Upper lobe of left lung (tissue), 4 donors: ENCODE measurements at regions not wholly inside any gene's neighbourhood (a gene's known extent, or its start where the extent isn't known, plus 50 kb on each side); places are given as distances from the start of the nearest gene placed in this dataset.

Experiments
- EP300 ChIP-seq, 4 donors: sonication (generic); formaldehyde crosslinking; IDR thresholded peaks; one replicate each; pipeline ENCODE4 v1.5.1; 2017; ENCODE audit warnings: antibody characterized with exemption in 4 of 4, control low read depth in 2 of 4
- POLR2A ChIP-seq, 4 donors: fragments of 450-650 bp; IDR thresholded peaks; one replicate each; pipeline ENCODE4 v1.5.1; 2016 to 2017; ENCODE audit warnings: antibody characterized with exemption in 4 of 4, mild to moderate bottlenecking in 2 of 4
- POLR2AphosphoS5 ChIP-seq, 2 donors: sonication (generic); formaldehyde crosslinking; IDR thresholded peaks; one replicate each; pipeline ENCODE4 v1.5.1; 2017; ENCODE audit warnings: antibody characterized with exemption in 2 of 2
- TF ChIP-seq, protein P1 (sequence below), 6 experiments: fragments of 450-650 bp in 4 of 6; fragments of 200-600 bp in 2 of 6; sonication (generic) in 2 of 6; IDR thresholded peaks; one replicate each; pipeline ENCODE4 v1.5.1; 2016 to 2019; ENCODE audit warnings: antibody characterized with exemption in 6 of 6

DNA sequence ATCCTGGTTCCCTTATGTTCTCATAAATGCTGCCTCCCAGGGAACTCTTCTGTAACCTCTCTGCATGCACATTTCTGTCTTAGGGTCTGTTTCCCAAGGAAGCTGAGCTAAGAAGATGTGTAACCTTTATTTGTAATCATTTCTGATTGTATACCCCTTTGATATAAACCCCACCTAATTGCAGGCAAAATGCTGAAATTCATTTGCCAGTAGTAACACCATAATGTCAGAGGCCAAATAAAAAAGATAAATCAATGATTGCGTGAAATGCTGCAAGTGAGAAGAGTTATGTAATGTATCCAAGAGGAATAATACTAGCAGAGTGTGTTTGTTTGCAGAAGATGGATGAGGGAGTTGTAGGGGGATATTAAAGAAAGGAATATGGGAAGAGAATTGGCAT is 822.6 kb upstream of the GRAMD2B start:
- TF ChIP-seq POLR2A (IDR thresholded peaks at IDR 0.05) (no peak), POLR2AphosphoS5 (IDR thresholded peaks at IDR 0.05) (no peak), EP300 (IDR thresholded peaks at IDR 0.05) (no peak)
- TF ChIP-seq, protein P1, sequence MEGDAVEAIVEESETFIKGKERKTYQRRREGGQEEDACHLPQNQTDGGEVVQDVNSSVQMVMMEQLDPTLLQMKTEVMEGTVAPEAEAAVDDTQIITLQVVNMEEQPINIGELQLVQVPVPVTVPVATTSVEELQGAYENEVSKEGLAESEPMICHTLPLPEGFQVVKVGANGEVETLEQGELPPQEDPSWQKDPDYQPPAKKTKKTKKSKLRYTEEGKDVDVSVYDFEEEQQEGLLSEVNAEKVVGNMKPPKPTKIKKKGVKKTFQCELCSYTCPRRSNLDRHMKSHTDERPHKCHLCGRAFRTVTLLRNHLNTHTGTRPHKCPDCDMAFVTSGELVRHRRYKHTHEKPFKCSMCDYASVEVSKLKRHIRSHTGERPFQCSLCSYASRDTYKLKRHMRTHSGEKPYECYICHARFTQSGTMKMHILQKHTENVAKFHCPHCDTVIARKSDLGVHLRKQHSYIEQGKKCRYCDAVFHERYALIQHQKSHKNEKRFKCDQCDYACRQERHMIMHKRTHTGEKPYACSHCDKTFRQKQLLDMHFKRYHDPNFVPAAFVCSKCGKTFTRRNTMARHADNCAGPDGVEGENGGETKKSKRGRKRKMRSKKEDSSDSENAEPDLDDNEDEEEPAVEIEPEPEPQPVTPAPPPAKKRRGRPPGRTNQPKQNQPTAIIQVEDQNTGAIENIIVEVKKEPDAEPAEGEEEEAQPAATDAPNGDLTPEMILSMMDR (IDR thresholded peaks at IDR 0.05) = no peak
